Trophoblast cell (in vitro differentiated cells and primary cell): ENCODE measurements at regions not wholly inside any gene's neighbourhood (a gene's known extent, or its start where the extent isn't known, plus 50 kb on each side); places are given as distances from the start of the nearest gene placed in this dataset.
"Not testable (repeated sequence)": the region's sequence is repeated elsewhere in the genome, so short reads cannot be mapped to it uniquely, and the experiment has no call there.

Experiments used
- DNase-seq, 2 donors: peaks; one replicate each; pipeline ENCODE4 v3.0.0-alpha.2; 2016
- H2AFZ ChIP-seq: 2 replicates; pipeline ENCODE4 v1.6.1; 2013; ENCODE audit warnings: low read length, moderate library complexity, mild to moderate bottlenecking; ENCODE audit not compliant: insufficient read depth, poor library complexity
- H2AK5ac ChIP-seq: 2 replicates; pipeline ENCODE4 v1.6.1; 2013; ENCODE audit warnings: mild to moderate bottlenecking, low read length
- H2BK120ac ChIP-seq: 2 replicates; pipeline ENCODE4 v1.6.1; 2013; ENCODE audit warnings: low read length, mild to moderate bottlenecking, moderate library complexity; ENCODE audit not compliant: insufficient read depth, poor library complexity
- H2BK12ac ChIP-seq: 2 replicates; pipeline ENCODE4 v1.6.1; 2013; ENCODE audit warnings: mild to moderate bottlenecking, low read length, moderate library complexity
- H2BK5ac ChIP-seq: 2 replicates; pipeline ENCODE4 v1.6.1; 2013; ENCODE audit warnings: low read length, low read depth, moderate library complexity, mild to moderate bottlenecking; ENCODE audit not compliant: poor library complexity
- H3K14ac ChIP-seq: 2 replicates; pipeline ENCODE4 v1.6.1; 2013; ENCODE audit warnings: mild to moderate bottlenecking, low read length
- H3K18ac ChIP-seq: 2 replicates; pipeline ENCODE4 v1.6.1; 2013; ENCODE audit warnings: mild to moderate bottlenecking, low read length
- H3K23ac ChIP-seq: 2 replicates; pipeline ENCODE4 v1.6.1; 2013; ENCODE audit warnings: low read length
- H3K27ac ChIP-seq: 2 replicates; pipeline ENCODE4 v1.5.1; 2013; ENCODE audit warnings: low read depth, mild to moderate bottlenecking, inconsistent platforms, low read length, moderate library complexity
- H3K27me3 ChIP-seq: 2 replicates; pipeline ENCODE4 v1.6.1; 2013; ENCODE audit warnings: inconsistent platforms, mild to moderate bottlenecking, low read length, moderate library complexity; ENCODE audit not compliant: insufficient read depth
- H3K36me3 ChIP-seq, 2 experiments: 1 replicate in 1 of 2; 2 replicates in 1 of 2; pipeline ENCODE4 v1.6.1; 2013; ENCODE audit warnings: low read length in 2 of 2, mild to moderate bottlenecking in 2 of 2, moderate library complexity in 1 of 2; ENCODE audit not compliant: insufficient read depth in 2 of 2, control insufficient read depth in 1 of 2
- H3K4ac ChIP-seq: 2 replicates; pipeline ENCODE4 v1.6.1; 2013; ENCODE audit warnings: low read depth, mild to moderate bottlenecking, low read length, moderate library complexity
- H3K4me1 ChIP-seq, 2 experiments: 1 replicate in 1 of 2; 2 replicates in 1 of 2; pipeline ENCODE4 v1.6.1; 2013; ENCODE audit warnings: low read length in 2 of 2, mild to moderate bottlenecking in 2 of 2, moderate library complexity in 1 of 2; ENCODE audit not compliant: insufficient read depth in 2 of 2, control insufficient read depth in 1 of 2
- H3K4me2 ChIP-seq: 2 replicates; pipeline ENCODE4 v1.6.1; 2013; ENCODE audit warnings: inconsistent platforms, mild to moderate bottlenecking, low read length, moderate library complexity
- H3K4me3 ChIP-seq: 2 replicates; pipeline ENCODE4 v1.5.1; 2013; ENCODE audit warnings: mild to moderate bottlenecking, low read depth, low read length, inconsistent platforms
- H3K79me1 ChIP-seq: one replicate; pipeline ENCODE4 v1.6.1; 2013; ENCODE audit warnings: low read length
- H3K79me2 ChIP-seq: 2 replicates; pipeline ENCODE4 v1.6.1; 2013; ENCODE audit warnings: low read length, mild to moderate bottlenecking; ENCODE audit not compliant: control insufficient read depth, insufficient read depth, poor library complexity
- H3K9ac ChIP-seq: 2 replicates; pipeline ENCODE4 v1.6.1; 2013; ENCODE audit warnings: mild to moderate bottlenecking, low read length
- H3K9me3 ChIP-seq: 2 replicates; pipeline ENCODE4 v1.6.1; 2013; ENCODE audit warnings: low read depth, mild to moderate bottlenecking, control low read depth, inconsistent platforms, low read length; ENCODE audit not compliant: insufficient read depth
- H4K12ac ChIP-seq: 2 replicates; pipeline ENCODE4 v1.6.1; 2013; ENCODE audit warnings: low read depth, mild to moderate bottlenecking, low read length, moderate library complexity
- H4K8ac ChIP-seq: 2 replicates; pipeline ENCODE4 v1.6.1; 2013; ENCODE audit warnings: low read depth, mild to moderate bottlenecking, low read length, moderate library complexity
- H4K91ac ChIP-seq: one replicate; pipeline ENCODE4 v1.6.1; 2013; ENCODE audit warnings: low read depth, mild to moderate bottlenecking, low read length, moderate library complexity
- WGBS: extraction: QIAGEN DNeasy Blood & Tissue Kit; methylation state at CpG from one replicate; pipeline ENCODE4 v1.1.7; 2013; ENCODE audit warnings: missing lambda C conversion rate; ENCODE audit not compliant: insufficient read length, insufficient coverage; ENCODE audit errors: extremely low coverage; 5-methylcytosine and 5-hydroxymethylcytosine counted together

DNA sequence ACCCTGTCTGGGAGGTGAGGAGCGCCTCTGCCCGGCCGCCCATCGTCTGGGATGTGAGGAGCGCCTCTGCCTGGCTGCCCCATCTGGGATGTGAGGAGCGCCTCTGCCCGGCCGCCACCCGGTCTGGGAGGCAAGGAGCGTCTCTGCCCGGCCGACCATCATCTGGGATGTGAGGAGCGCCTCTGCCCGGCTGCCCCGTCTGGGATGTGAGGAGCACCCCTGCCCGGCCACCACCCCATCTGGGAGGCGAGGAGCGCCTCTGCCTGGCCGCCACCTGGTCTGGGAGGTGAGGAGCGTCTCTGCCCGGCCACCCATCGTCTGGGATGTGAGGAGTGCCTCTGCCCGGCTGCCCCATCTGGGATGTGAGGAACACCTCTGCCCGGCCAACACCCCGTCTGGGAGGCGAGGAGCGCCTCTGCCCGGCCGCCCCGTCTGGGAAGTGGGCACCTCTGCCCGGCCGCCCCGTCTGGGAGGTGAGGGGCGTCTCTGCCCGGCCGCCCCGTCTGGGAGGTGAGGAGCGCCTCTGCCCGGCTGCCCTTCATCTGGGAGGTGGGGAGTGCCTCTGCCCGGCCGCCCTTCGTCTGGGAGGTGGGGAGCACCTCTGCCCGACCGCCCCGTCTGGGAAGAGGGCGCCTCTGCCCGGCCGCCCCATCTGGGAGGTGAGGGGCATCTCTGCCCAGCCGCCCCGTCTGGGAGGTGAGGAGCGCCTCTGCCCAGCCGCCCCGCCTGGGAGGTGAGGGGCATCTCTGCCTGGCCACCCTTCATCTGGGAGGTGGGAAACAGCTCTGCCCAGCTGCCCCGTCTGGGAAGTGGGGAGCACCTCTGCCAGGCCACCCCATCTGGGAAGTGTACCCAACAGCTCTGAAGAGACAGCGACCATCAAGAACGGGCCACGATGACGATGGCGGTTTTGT, 399.7 kb downstream of the CAAP1 start:
- H2BK120ac ChIP-seq, H4K12ac ChIP-seq, H3K23ac ChIP-seq, H3K36me3 ChIP-seq, H3K4me2 ChIP-seq, H3K4me1 ChIP-seq, H2BK12ac ChIP-seq, H3K27me3 ChIP-seq, H2BK5ac ChIP-seq, H2AFZ ChIP-seq, DNase-seq, H3K14ac ChIP-seq, H3K4ac ChIP-seq, H3K18ac ChIP-seq, H3K79me2 ChIP-seq, H2AK5ac ChIP-seq, H3K79me1 ChIP-seq, H3K9ac ChIP-seq, H4K8ac ChIP-seq, H3K27ac ChIP-seq, H4K91ac ChIP-seq, H3K4me3 ChIP-seq: not testable (repeated sequence)
- H3K9me3 ChIP-seq: peaks cover 15% of the 10 kb centered on the region
- WGBS: no CpG with 5 or more reads among the region's 59 CpGs

DNA sequence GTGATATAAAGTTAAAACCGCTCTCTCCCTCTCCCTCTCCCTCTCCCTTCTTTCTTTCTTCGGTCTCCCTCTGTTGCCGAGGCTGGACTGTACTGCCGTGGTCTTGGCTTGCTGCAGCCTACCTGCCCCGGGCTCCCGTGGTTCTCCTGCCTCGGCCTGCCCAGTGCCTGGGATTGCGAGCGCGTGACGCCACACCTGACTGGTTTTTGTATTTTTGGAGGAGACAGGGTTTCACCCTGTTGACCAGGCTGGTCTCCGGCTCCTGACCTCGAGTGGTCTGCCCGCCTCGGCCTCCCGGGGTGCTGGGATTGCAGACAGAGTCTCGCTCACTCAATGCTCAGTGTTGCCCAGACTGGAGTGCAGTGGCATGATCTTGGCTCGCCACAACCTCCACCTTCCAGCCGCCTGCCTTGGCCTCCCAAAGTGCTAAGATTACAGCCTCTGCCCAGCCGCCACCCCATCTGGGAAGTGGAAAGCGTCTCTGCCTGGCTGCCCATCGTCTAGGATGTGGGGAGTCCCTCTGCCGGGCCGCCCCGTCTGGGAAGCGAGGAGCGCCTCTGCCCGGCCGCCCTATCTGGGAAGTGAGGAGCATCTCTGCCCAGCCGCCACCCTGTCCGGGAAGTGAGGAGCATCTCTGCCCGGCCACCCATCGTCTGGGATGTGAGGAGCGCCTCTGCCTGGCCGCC, 400.5 kb downstream of the CAAP1 start:
- H4K8ac ChIP-seq, H3K4me1 ChIP-seq, H3K4me3 ChIP-seq, H3K4ac ChIP-seq, H3K18ac ChIP-seq, H2BK12ac ChIP-seq, H3K79me1 ChIP-seq, H3K4me2 ChIP-seq, H3K23ac ChIP-seq, H2AK5ac ChIP-seq, H3K14ac ChIP-seq, H3K79me2 ChIP-seq, H3K27ac ChIP-seq, H4K91ac ChIP-seq, H2AFZ ChIP-seq, H3K27me3 ChIP-seq, H4K12ac ChIP-seq, H2BK120ac ChIP-seq, DNase-seq, H3K9ac ChIP-seq, H2BK5ac ChIP-seq, H3K36me3 ChIP-seq: not testable (repeated sequence)
- peaks cover 15% of the 10 kb centered on the region for H3K9me3 ChIP-seq
- WGBS: no CpG with 5 or more reads among the region's 35 CpGs

DNA sequence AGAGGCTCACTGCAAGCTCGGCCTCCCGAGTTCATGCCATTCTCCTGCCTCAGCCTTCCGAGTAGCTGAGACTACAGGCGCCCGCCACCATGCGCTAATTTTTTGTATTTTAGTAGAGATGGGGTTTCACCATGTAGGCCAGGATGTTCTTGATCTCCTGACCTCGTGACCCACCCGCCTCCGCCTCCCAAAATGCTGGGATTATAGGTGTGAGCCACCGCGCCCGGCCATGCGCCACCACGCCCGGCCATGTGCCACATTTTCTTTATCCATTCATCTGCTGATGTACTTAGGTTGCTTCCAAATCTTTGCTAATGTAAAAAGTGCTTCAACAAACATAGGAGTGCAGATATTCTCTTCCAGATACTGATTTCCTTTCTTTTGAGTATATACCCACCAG, 408.6 kb downstream of the CAAP1 start:
- H3K4me1 ChIP-seq: no peaks in the 10 kb centered on the region
- no peak overlapping the region for H3K4me2 ChIP-seq
- H3K9ac ChIP-seq: no peak overlapping the region
- no peak overlapping the region for H3K4me3 ChIP-seq
- WGBS: no CpG with 5 or more reads among the region's 15 CpGs
- H3K4ac ChIP-seq: no peak overlapping the region
- H2BK120ac ChIP-seq: no peak overlapping the region
- H2BK5ac ChIP-seq: no peak overlapping the region
- no peaks in the 10 kb centered on the region for H3K9me3 ChIP-seq
- H3K79me2 ChIP-seq: no peaks in the 10 kb centered on the region
- H3K36me3 ChIP-seq: no peaks in the 10 kb centered on the region
- H2AFZ ChIP-seq: no peak overlapping the region
- H2AK5ac ChIP-seq: no peak overlapping the region
- H3K27ac ChIP-seq: no peak overlapping the region
- no peak overlapping the region for H3K14ac ChIP-seq
- H3K18ac ChIP-seq: no peak overlapping the region
- H4K8ac ChIP-seq: no peak overlapping the region
- no peak overlapping the region for H3K23ac ChIP-seq
- H3K79me1 ChIP-seq: no peaks in the 10 kb centered on the region
- no peak overlapping the region for H4K91ac ChIP-seq
- H3K27me3 ChIP-seq: no peaks in the 10 kb centered on the region
- DNase-seq: no peak
- H2BK12ac ChIP-seq: no peak overlapping the region
- H4K12ac ChIP-seq: no peak overlapping the region

DNA sequence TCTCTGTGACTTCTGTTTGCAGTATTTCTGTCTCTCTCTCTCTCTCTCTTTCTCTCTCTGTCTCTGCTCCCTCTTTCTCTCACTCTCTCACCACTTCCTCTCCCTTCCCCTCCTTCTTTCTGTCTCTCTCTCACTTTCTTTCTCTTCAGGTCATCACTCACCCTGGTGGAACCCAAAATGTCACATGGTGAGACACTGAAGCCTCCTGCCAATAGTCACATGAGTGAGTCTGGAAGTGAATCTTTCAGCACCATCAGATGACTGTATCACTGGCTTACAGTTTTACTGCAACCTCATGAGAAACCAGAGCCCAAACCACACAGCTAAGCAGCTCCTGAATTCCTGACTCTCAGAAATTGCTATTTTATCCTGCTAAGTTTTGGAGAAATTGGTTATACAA, 414.6 kb downstream of the CAAP1 start:
- H4K12ac ChIP-seq: no peak overlapping the region
- no peak overlapping the region for H2AK5ac ChIP-seq
- H3K4me3 ChIP-seq: no peak overlapping the region
- no peak overlapping the region for H3K4ac ChIP-seq
- no peak overlapping the region for H3K23ac ChIP-seq
- H2AFZ ChIP-seq: no peak overlapping the region
- no peak overlapping the region for H2BK120ac ChIP-seq
- no peak overlapping the region for H2BK5ac ChIP-seq
- no peak overlapping the region for H4K91ac ChIP-seq
- H3K9me3 ChIP-seq: no peaks in the 10 kb centered on the region
- H3K9ac ChIP-seq: no peak overlapping the region
- H3K27me3 ChIP-seq: no peaks in the 10 kb centered on the region
- H2BK12ac ChIP-seq: no peak overlapping the region
- no peak for DNase-seq
- H3K79me1 ChIP-seq: no peaks in the 10 kb centered on the region
- H3K18ac ChIP-seq: no peak overlapping the region
- no peaks in the 10 kb centered on the region for H3K36me3 ChIP-seq
- H3K27ac ChIP-seq: no peak overlapping the region
- H4K8ac ChIP-seq: no peak overlapping the region
- H3K4me2 ChIP-seq: no peak overlapping the region
- no peaks in the 10 kb centered on the region for H3K4me1 ChIP-seq
- no peak overlapping the region for H3K14ac ChIP-seq
- H3K79me2 ChIP-seq: no peaks in the 10 kb centered on the region
